Left hindlimb (tissue), 1 donor: ENCODE measurements at regions not wholly inside any gene's neighbourhood (a gene's known extent, or its start where the extent isn't known, plus 50 kb on each side); places are given as distances from the start of the nearest gene placed in this dataset.
A peak's percentile ranks its signal among the peaks of the same experiment; 100 is the strongest.

ENCODE experiments used
- DNase-seq: peaks from one replicate; pipeline ENCODE4 v3.0.0-alpha.2; 2018

- peak; percentile 43 for DNase-seq
Observed at GRCh38 chr10:44020322-44021111, 364.4 kb downstream of the CXCL12 start.

- DNase-seq, result no peak
Observed at GRCh38 chr10:44017483-44018145, 367.3 kb downstream of the CXCL12 start.

- no peak for DNase-seq
Observed at GRCh38 chr10:44016589-44017482, 368.1 kb downstream of the CXCL12 start.

- DNase-seq, result no peak
Observed at GRCh38 chr10:44015702-44016500, 367.2 kb upstream of the ZNF32 start.

GRCh38 chr10:44014644-44015250 is 366.1 kb upstream of the ZNF32 start:
- DNase-seq, result no peak

- no peak for DNase-seq
Observed at GRCh38 chr10:44013981-44014380, 365.3 kb upstream of the ZNF32 start.

- DNase-seq, result no peak
Observed at GRCh38 chr10:44012921-44013320, 364.2 kb upstream of the ZNF32 start.

GRCh38 chr10:44011603-44011981 is 362.9 kb upstream of the ZNF32 start:
- peak; percentile 57 for DNase-seq

- DNase-seq, result no peak
Observed at GRCh38 chr10:44010873-44011602, 362.4 kb upstream of the ZNF32 start.

GRCh38 chr10:44009891-44010632 is 361.4 kb upstream of the ZNF32 start:
- DNase-seq, result peak; percentile 41

- DNase-seq, result peak; percentile 49
Observed at GRCh38 chr10:44008917-44009709, 360.4 kb upstream of the ZNF32 start.

- peak; percentile 33 for DNase-seq
Observed at GRCh38 chr10:44008270-44008916, 359.7 kb upstream of the ZNF32 start.

GRCh38 chr10:44006771-44007170 is 358.1 kb upstream of the ZNF32 start:
- no peak for DNase-seq

- DNase-seq, result no peak
Observed at GRCh38 chr10:44005788-44006099, 357.1 kb upstream of the ZNF32 start.

- DNase-seq, result no peak
Observed at GRCh38 chr10:44004913-44005787, 356.5 kb upstream of the ZNF32 start.

- peak; percentile 57 for DNase-seq
Observed at GRCh38 chr10:43998021-43998809, 349.5 kb upstream of the ZNF32 start.

GRCh38 chr10:43997330-43997729 is 348.6 kb upstream of the ZNF32 start:
- DNase-seq, result no peak

GRCh38 chr10:43994539-43994938 is 345.9 kb upstream of the ZNF32 start:
- no peak for DNase-seq
